ENCODE measurements at regions not wholly inside any gene's neighbourhood (a gene's known extent, or its start where the extent isn't known, plus 50 kb on each side); places are given as distances from the start of the nearest gene placed in this dataset.

DNA sequence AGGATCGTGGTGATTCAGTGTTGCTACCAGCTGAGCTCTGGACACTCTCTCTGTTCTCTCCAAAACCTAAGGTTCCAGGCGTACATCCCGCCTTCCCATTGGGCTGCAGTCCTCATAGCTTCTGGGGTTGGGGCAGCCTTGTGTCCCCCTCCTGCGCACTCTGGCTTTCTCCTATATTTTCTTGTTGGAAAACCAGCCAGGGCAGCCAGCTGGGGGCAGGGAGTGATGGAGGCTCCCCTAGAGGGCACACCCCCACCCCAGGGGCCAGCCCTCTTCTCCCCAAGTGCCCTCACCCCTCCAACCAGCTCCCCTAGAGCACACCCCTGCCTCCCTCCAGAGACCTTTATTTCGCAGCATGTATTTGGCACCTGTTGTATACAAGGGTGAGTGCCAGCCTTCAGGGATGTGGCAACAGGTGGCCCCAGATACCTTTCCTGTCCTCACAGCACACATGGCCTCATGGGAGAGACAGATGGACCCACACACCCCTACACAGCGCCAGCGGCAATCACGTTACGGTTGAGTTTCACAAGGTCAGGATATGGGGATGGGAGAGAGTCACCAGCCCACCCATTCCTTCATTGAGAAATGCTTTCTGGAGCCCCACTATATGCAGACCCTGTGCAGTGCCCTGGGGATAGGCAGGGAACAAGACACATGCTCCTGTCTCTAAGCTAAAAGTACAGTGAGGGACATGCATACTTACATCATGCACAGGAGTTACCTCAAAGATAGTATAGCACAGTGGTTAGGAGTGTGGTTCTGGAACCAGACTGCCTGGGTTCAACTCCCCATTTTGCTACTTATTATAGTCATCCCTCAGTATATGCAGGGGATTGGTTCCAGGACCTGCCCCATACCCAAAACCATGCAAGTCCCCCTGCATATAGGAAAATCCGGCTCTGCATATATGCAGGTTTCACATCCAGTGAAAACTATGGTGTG is 141.1 kb downstream of the PHETA1 start:
- Mint-ChIP-seq H3K4me3 (no peak overlapping the region), H3K9me3 (no peaks in the 10 kb centered on the region), H3K36me3 (ENCODE audit: low read depth) (no peaks in the 10 kb centered on the region), H3K27me3 (ENCODE audit: insufficient read depth, low read depth, poor library complexity) (peaks cover 7% of the 10 kb centered on the region), H3K4me1 (peaks cover 12% of the 10 kb centered on the region), H3K27ac (no peak overlapping the region)
- Histone ChIP-seq H3K9me2 (ENCODE audit: insufficient read depth) (no peaks in the 10 kb centered on the region), H3K36me3 (ENCODE audit: insufficient read depth) (no peaks in the 10 kb centered on the region), H3K4me2 (no peak overlapping the region), H3K4me1 (ENCODE audit: insufficient read depth) (no peaks in the 10 kb centered on the region; the same call in 1 of the 2 replicates), H3K4me3 (no peak overlapping the region), H3K27me3 (ENCODE audit: insufficient read depth) (no peaks in the 10 kb centered on the region), H4K20me1 (replicated peaks; ENCODE audit: insufficient read depth) (no peaks in the 10 kb centered on the region), H3F3A (replicated peaks; ENCODE audit: low read depth) (no peaks in the 10 kb centered on the region), H2AFZ (no peak overlapping the region), H3K79me2 (replicated peaks; ENCODE audit: insufficient read depth) (no peaks in the 10 kb centered on the region), H3K27ac (ENCODE audit: low read depth) (no peak overlapping the region)
- TF ChIP-seq STAT1 (IDR thresholded peaks at IDR 0.05; ENCODE audit: unreplicated experiment), result no peak
- ATAC-seq (no peak), DNase-seq (ENCODE audit: low spot score) (no peak)

DNA sequence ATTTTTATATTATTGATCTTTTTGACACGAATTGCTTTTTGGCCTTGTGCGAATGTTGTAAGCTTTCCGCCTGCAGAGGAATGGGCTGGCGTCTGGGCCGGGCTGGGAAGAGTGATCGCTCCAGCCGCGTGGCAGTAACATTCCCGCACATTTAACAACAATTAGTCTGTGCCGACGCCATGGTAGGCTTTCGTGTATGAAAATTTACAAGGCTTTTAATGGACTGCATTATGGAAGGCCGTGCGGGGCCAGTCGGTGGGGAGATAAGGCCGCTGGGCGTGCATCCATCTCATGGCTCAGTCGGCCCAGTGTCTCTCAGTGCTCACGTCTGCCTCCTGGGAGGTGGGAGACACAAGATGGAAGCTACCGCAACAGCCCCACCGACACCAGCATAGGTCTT is 142.2 kb downstream of the PHETA1 start:
- H3K27ac Mint-ChIP-seq, result no peak overlapping the region
- H3K4me3 ChIP-seq, result no peak overlapping the region
- H3F3A ChIP-seq (replicated peaks; ENCODE audit: low read depth), result no peaks in the 10 kb centered on the region
- no peaks in the 10 kb centered on the region for H3K36me3 ChIP-seq (ENCODE audit: insufficient read depth)
- TF ChIP-seq, protein P1, sequence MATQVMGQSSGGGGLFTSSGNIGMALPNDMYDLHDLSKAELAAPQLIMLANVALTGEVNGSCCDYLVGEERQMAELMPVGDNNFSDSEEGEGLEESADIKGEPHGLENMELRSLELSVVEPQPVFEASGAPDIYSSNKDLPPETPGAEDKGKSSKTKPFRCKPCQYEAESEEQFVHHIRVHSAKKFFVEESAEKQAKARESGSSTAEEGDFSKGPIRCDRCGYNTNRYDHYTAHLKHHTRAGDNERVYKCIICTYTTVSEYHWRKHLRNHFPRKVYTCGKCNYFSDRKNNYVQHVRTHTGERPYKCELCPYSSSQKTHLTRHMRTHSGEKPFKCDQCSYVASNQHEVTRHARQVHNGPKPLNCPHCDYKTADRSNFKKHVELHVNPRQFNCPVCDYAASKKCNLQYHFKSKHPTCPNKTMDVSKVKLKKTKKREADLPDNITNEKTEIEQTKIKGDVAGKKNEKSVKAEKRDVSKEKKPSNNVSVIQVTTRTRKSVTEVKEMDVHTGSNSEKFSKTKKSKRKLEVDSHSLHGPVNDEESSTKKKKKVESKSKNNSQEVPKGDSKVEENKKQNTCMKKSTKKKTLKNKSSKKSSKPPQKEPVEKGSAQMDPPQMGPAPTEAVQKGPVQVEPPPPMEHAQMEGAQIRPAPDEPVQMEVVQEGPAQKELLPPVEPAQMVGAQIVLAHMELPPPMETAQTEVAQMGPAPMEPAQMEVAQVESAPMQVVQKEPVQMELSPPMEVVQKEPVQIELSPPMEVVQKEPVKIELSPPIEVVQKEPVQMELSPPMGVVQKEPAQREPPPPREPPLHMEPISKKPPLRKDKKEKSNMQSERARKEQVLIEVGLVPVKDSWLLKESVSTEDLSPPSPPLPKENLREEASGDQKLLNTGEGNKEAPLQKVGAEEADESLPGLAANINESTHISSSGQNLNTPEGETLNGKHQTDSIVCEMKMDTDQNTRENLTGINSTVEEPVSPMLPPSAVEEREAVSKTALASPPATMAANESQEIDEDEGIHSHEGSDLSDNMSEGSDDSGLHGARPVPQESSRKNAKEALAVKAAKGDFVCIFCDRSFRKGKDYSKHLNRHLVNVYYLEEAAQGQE (IDR thresholded peaks at IDR 0.05; ENCODE audit: unreplicated experiment), result no peak
- TF ChIP-seq ZNF331 (CRISPR knock-in tag; IDR thresholded peaks at IDR 0.05; ENCODE audit: low read depth) (no peak), CREB1 (CRISPR knock-in tag; IDR thresholded peaks at IDR 0.05; ENCODE audit: low read depth) (no peak), STAT1 (IDR thresholded peaks at IDR 0.05; ENCODE audit: unreplicated experiment) (no peak), EZH2phosphoT487 (IDR thresholded peaks at IDR 0.05; ENCODE audit: unreplicated experiment) (no peak), NANOG (IDR thresholded peaks at IDR 0.05; ENCODE audit: borderline replicate concordance) (no peak), ZNF114 (CRISPR knock-in tag; IDR thresholded peaks at IDR 0.05) (no peak)
- TF ChIP-seq, protein P2, sequence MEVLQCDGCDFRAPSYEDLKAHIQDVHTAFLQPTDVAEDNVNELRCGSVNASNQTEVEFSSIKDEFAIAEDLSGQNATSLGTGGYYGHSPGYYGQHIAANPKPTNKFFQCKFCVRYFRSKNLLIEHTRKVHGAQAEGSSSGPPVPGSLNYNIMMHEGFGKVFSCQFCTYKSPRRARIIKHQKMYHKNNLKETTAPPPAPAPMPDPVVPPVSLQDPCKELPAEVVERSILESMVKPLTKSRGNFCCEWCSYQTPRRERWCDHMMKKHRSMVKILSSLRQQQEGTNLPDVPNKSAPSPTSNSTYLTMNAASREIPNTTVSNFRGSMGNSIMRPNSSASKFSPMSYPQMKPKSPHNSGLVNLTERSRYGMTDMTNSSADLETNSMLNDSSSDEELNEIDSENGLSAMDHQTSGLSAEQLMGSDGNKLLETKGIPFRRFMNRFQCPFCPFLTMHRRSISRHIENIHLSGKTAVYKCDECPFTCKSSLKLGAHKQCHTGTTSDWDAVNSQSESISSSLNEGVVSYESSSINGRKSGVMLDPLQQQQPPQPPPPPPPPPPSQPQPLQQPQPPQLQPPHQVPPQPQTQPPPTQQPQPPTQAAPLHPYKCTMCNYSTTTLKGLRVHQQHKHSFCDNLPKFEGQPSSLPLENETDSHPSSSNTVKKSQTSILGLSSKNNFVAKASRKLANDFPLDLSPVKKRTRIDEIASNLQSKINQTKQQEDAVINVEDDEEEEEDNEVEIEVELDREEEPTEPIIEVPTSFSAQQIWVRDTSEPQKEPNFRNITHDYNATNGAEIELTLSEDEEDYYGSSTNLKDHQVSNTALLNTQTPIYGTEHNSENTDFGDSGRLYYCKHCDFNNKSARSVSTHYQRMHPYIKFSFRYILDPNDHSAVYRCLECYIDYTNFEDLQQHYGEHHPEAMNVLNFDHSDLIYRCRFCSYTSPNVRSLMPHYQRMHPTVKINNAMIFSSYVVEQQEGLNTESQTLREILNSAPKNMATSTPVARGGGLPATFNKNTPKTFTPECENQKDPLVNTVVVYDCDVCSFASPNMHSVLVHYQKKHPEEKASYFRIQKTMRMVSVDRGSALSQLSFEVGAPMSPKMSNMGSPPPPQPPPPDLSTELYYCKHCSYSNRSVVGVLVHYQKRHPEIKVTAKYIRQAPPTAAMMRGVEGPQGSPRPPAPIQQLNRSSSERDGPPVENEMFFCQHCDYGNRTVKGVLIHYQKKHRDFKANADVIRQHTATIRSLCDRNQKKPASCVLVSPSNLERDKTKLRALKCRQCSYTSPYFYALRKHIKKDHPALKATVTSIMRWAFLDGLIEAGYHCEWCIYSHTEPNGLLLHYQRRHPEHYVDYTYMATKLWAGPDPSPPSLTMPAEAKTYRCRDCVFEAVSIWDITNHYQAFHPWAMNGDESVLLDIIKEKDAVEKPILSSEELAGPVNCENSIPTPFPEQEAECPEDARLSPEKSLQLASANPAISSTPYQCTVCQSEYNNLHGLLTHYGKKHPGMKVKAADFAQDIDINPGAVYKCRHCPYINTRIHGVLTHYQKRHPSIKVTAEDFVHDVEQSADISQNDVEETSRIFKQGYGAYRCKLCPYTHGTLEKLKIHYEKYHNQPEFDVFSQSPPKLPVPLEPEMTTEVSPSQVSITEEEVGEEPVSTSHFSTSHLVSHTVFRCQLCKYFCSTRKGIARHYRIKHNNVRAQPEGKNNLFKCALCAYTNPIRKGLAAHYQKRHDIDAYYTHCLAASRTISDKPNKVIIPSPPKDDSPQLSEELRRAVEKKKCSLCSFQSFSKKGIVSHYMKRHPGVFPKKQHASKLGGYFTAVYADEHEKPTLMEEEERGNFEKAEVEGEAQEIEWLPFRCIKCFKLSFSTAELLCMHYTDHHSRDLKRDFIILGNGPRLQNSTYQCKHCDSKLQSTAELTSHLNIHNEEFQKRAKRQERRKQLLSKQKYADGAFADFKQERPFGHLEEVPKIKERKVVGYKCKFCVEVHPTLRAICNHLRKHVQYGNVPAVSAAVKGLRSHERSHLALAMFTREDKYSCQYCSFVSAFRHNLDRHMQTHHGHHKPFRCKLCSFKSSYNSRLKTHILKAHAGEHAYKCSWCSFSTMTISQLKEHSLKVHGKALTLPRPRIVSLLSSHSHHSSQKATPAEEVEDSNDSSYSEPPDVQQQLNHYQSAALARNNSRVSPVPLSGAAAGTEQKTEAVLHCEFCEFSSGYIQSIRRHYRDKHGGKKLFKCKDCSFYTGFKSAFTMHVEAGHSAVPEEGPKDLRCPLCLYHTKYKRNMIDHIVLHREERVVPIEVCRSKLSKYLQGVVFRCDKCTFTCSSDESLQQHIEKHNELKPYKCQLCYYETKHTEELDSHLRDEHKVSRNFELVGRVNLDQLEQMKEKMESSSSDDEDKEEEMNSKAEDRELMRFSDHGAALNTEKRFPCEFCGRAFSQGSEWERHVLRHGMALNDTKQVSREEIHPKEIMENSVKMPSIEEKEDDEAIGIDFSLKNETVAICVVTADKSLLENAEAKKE (CRISPR knock-in tag; IDR thresholded peaks at IDR 0.05), result no peak
- no peak overlapping the region for H3K4me2 ChIP-seq
- no peak for DNase-seq (ENCODE audit: low spot score)
- H3K27me3 Mint-ChIP-seq (ENCODE audit: insufficient read depth, low read depth, poor library complexity), result peaks cover 7% of the 10 kb centered on the region
- H4K20me1 ChIP-seq (replicated peaks; ENCODE audit: insufficient read depth), result no peaks in the 10 kb centered on the region
- no peaks in the 10 kb centered on the region for H3K9me2 ChIP-seq (ENCODE audit: insufficient read depth)
- no peak overlapping the region for H3K27ac ChIP-seq (ENCODE audit: low read depth)
- ATAC-seq, result no peak
- H3K27me3 ChIP-seq (ENCODE audit: insufficient read depth), result no peaks in the 10 kb centered on the region
- no peaks in the 10 kb centered on the region for H3K79me2 ChIP-seq (replicated peaks; ENCODE audit: insufficient read depth)
- H3K9me3 Mint-ChIP-seq, result no peaks in the 10 kb centered on the region
- H3K36me3 Mint-ChIP-seq (ENCODE audit: low read depth), result no peaks in the 10 kb centered on the region
- H3K4me1 ChIP-seq (ENCODE audit: insufficient read depth), result peaks cover 4% of the 10 kb centered on the region; the same call in 1 of the 2 replicates
- H2AFZ ChIP-seq, result no peak overlapping the region
- no peak overlapping the region for H3K4me3 Mint-ChIP-seq
- peaks cover 23% of the 10 kb centered on the region for H3K4me1 Mint-ChIP-seq
